HG03575 (cell line): ENCODE measurements at regions not wholly inside any gene's neighbourhood (a gene's known extent, or its start where the extent isn't known, plus 50 kb on each side); places are given as distances from the start of the nearest gene placed in this dataset.
"Not testable (repeated sequence)": the region's sequence is repeated elsewhere in the genome, so short reads cannot be mapped to it uniquely, and the experiment has no call there.

ENCODE experiments used
- ATAC-seq: cut with Tn5 transposase; IDR thresholded peaks from one replicate; pipeline ENCODE4 v1.9.1; 2021; ENCODE audit not compliant: unreplicated experiment, insufficient number of reproducible peaks, low FRiP score; ENCODE audit errors: extremely low read depth

GRCh38 chr5:100641833-100642232 is 106.7 kb downstream of the FAM174A start:
- no peak for ATAC-seq

GRCh38 chr5:100643473-100643872 is 108.3 kb downstream of the FAM174A start:
- no peak for ATAC-seq

DNA sequence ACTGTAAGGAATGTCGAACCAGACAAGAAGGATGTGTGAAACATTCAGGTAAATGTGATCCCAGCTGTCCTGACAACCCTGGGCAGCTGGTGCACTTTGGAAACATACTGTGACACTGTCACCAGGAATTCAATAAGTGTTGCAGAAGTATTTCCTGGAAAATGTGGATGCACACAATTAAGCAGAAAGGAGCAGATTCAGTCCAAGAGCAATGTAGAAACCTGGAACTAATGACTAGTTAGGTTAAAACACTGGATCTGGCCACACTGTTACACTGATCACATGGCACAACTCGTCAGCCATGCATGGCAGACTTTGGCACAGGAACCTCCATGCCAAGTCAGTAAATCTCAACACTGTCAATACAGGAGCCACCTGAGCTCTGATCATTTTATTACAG is 109.0 kb downstream of the FAM174A start:
- ATAC-seq = no peak

DNA sequence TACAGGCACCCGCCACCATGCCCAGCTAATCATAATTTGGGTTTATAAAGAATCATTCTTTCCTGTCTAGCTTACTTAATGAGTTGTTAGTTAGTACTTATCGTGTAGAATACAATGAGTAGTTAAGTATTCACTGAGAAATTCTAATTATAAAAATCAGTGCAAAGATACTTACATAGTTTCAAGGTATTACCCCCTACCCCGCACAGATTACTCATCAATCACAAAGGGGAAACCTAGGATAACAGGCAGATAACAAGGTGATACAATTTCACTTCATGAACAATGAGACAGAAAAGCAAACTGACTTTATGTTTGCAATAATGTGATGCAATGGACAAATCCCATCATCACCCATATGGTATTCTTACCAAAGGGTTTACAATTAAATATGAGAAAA is 109.6 kb downstream of the FAM174A start:
- no peak for ATAC-seq

DNA sequence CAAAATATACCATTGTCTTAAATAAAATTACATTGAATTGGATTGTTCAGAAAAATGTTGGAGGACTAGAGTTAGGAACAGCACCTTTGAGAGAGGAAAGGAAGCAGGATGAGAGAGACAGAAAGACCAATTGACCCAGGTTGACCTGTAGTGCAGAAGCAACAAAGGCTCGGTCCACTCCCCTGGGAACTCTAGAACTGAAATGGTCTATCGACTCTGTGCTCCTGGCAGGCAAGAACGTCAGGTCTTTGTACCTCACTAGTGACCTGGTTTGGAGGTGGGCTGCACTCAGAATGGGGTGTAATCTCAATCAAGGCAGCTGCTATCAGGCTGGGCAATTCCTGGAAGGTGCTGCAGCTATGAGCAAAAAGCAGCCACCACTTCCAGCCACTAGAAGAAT is 110.8 kb downstream of the FAM174A start:
- no peak for ATAC-seq

DNA sequence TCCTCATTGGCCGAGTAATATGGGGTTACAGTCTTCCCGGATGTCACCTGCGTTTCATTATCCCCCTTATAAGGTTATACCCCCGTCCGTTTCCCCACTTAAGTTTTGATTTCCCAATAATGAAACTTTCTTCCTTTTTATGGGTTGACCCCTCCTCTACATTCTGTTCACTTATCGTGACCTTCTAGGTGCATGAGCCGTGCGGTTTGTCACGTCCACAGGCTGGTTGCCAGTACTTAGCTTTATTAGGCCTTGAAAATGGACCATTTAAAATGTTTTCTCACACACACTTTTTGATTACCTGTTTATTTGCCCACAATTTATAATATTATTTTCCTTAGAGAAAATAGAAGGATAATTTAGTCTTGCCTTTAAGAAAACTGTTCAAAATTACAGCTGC is 111.5 kb downstream of the FAM174A start:
- no peak for ATAC-seq

- no peak for ATAC-seq
These were observed 112.5 kb downstream of the FAM174A start for GRCh38 chr5:100647461-100648230.

DNA sequence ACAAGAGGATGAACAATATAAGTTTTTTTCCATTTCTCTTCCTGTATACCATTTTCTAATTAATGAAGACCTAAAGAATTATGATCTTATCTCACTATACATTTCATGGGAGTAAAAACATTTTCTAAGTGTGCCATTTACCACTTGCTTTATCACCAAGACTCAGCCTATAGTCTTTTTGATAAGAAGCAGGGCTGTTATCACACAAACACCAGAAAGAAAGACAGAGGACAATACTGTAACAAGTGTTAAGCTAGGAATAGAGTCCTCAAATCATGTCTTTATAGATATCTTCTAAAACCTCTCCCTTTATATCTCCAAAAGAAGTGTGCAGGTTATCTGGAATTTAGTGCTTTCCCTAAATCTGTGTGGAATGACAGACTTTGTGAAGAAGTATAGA is 119.7 kb downstream of the FAM174A start:
- no peak for ATAC-seq

GRCh38 chr5:100656771-100657170 is 121.6 kb downstream of the FAM174A start:
- not testable (repeated sequence) for ATAC-seq

- no peak for ATAC-seq
These were observed 124.1 kb downstream of the FAM174A start for GRCh38 chr5:100659080-100659795.

- ATAC-seq = no peak
These were observed 129.0 kb downstream of the FAM174A start for GRCh38 chr5:100664140-100664539.

DNA sequence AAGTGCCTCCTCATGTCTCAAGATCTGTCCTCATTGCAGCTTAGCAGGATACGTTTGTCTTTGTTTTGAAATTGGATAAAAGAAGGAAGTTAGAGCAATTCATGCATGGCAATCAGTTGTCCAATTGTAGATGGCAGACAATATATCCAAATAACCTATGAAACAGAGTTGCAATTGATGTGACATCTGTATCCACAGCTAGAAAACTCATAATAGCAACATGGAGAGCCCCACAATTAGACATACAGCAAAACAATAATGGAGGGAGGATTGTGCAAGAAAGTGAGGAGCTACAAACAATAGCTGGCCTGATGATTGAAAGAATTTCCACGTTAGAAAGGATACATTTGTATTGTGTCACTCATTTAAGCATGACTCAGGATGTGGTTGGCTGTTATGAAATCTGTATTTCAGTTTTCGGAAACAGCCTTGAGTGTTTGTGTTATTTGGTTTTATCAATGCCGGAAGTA is 132.0 kb downstream of the FAM174A start:
- ATAC-seq = no peak

GRCh38 chr5:100668511-100668910 is 133.3 kb downstream of the FAM174A start:
- no peak for ATAC-seq

DNA sequence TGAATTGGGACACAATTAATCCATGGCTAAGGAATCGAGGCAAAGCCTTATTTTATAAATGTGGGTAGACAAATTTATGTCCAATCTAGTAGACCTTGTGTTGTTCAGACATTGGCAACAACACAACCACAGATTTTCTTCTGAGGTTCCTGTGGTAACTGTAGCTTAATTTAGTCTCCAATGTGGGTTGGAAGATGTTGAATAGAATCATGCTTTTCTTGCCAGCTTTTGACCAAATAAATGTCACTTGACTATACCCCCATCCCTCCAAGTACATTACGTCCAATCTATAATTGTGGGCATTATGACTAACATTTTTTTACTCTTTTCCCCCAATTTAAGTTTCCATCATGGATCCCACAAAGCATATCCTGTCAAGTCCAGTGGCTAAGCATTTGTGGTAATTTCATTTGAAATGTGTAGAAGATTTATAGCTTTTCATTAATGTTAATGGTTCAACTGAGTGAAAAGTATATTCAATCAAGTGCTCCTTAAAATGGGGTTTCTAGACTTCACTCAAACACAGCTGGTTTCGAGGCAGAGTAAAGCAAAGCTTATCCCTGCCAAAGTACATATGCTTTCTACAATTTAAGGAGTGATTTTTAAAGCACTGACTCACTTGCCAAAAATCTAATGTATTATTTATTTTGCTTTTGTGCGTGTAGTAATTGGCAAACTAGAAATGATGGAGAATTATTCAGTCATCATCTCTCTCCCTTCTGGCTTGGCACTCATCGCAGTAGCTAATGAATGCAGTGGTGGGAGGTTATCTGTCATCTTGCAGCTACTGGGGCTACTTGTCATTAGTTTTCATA is 141.8 kb downstream of the FAM174A start:
- no peak for ATAC-seq

DNA sequence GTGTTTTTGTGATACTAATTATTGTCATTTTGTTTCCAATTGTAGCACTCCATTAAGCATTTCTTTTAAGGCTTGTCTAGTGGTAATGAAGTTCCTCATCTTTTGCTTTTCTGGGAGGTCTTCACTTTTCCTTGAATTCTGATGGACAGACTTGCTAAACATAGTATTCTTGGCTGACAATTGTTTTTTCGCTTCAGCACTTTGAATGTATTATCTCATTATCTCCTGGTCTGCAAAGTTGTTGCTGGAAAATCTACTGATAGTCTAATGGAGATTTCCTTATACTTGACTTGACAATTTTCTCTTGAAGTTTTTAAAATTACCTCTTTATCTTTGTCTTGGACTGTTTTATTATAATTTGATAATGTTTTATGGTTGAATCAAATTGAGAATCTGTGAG is 147.5 kb downstream of the FAM174A start:
- ATAC-seq = no peak

DNA sequence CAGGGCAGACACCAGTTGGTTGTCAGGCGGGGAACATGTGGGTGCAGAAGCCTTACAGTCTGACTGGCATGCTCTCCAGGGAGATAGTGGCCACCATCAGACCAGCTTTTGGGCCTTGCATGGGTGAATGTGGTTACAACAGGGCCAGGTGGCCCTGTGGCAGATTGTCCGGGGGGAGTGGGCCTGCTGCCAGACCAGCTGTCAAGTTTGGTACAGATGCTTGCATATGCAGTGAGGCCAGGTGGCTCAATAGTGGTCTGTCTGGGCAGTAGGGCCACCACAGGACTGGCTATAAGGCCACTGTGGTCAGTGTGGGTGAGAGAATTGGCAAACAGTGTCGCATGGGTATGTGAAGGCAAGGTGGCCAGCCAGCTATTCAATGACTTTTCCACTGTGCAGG is 148.7 kb downstream of the FAM174A start:
- no peak for ATAC-seq

- not testable (repeated sequence) for ATAC-seq
These were observed 149.9 kb downstream of the FAM174A start for GRCh38 chr5:100685122-100685521.

GRCh38 chr5:100688834-100689233 is 153.7 kb downstream of the FAM174A start:
- ATAC-seq = not testable (repeated sequence)

DNA sequence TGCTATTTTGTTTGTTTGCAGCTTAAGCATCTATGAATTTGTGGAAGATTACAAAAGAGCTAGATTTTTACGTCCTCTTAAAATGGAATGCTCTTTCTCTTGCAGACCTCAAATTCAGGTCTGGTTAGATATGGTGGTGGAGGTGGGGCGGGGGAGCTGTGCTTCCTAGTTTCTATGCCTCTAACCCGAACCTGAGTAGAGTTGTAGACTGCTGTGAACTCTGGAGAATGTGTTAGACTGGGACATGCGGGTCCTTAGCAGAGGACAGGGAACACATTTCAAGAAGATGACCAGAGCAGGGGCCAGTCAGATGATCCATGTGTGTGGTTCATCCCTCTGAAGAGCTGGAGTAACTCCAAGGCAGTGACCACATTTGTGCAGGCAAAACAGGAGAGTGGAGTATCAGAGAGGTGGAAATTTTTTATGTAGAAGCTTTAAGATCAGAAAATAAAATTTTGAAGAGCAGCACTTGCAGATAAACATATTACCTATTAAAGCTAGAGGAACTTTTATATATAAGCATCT is 154.9 kb downstream of the FAM174A start:
- no peak for ATAC-seq
